Transverse colon (tissue), 4 donors: ENCODE measurements at regions not wholly inside any gene's neighbourhood (a gene's known extent, or its start where the extent isn't known, plus 50 kb on each side); places are given as distances from the start of the nearest gene placed in this dataset.

ENCODE experiments used
- DNase-seq: peaks from one replicate; pipeline ENCODE4 v3.0.0-alpha.2; 2019
- H3K27ac ChIP-seq, 4 donors: fragments of 200-600 bp; sonication (generic); 2 replicates each; pipeline ENCODE4 v1.5.1; 2016 to 2018; ENCODE audit warnings: inconsistent platforms in 4 of 4
- H3K27me3 ChIP-seq: fragments of 200-600 bp; sonication (generic); 2 replicates; pipeline ENCODE4 v1.5.1; 2017; ENCODE audit warnings: inconsistent platforms
- H3K36me3 ChIP-seq, 4 donors: fragments of 200-600 bp; sonication (generic); 2 replicates each; pipeline ENCODE4 v1.5.1; 2017 to 2019; ENCODE audit warnings: inconsistent platforms in 4 of 4
- H3K4me1 ChIP-seq, 4 donors: fragments of 200-600 bp; sonication (generic); 2 replicates each; pipeline ENCODE4 v1.5.1; 2017 to 2020; ENCODE audit warnings: inconsistent platforms in 4 of 4
- H3K4me3 ChIP-seq, 4 donors: fragments of 200-600 bp; sonication (generic); 1 replicate in 1 of 4; 2 replicates in 3 of 4; pipeline versions ENCODE4 v1.5.1 to v1.6.1; 2017 to 2019; ENCODE audit warnings: inconsistent platforms in 4 of 4
- H3K9me3 ChIP-seq, 2 donors: fragments of 200-600 bp; sonication (generic); 2 replicates each; pipeline ENCODE4 v1.5.1; 2017 to 2019; ENCODE audit warnings: inconsistent platforms in 2 of 2
- EP300 ChIP-seq: sonication (generic); formaldehyde crosslinking; IDR thresholded peaks from one replicate; pipeline ENCODE4 v1.6.1; 2017; ENCODE audit warnings: antibody characterized with exemption, low read depth
- POLR2A ChIP-seq: fragments of 450-650 bp; IDR thresholded peaks from one replicate; pipeline ENCODE4 v1.6.1; 2016; ENCODE audit warnings: antibody characterized with exemption, mild to moderate bottlenecking, moderate library complexity
- POLR2AphosphoS5 ChIP-seq, 3 donors: sonication (generic); formaldehyde crosslinking; IDR thresholded peaks; one replicate each; pipeline ENCODE4 v1.6.1; 2016; ENCODE audit warnings: antibody characterized with exemption in 3 of 3
- WGBS, 2 donors: methylation state at CpG; one replicate each; pipeline ENCODE4 v1.1.5; 2018; ENCODE audit warnings: low coverage in 1 of 2; 5-methylcytosine and 5-hydroxymethylcytosine counted together
- in situ Hi-C, 4 donors: fragments of 200-750 bp; cut with MboI; loops; one replicate each; pipeline versions ENCODE4 v1.15.0 to v1.15.1; 2017; ENCODE audit warnings: low sequenced_read_pairs in 3 of 4, low pct_ligation_motif_present in 1 of 4, low pct_unique_long_range_greater_than_20kb in 1 of 4
- intact Hi-C: fragments of 100-400 bp; cut with DNase I; formaldehyde crosslinking; loops from one replicate; pipeline ENCODE4 v1.15.1; 2023; ENCODE audit warnings: low total_unique reads
- TF ChIP-seq, protein P1 (sequence below), 5 experiments: fragments of 200-600 bp in 3 of 5; fragments of 450-650 bp in 2 of 5; sonication (generic) in 3 of 5; IDR thresholded peaks; 1 replicate in 2 of 5; 2 replicates in 3 of 5; pipeline ENCODE4 v1.5.1; 2016 to 2017; ENCODE audit warnings: antibody characterized with exemption in 5 of 5, inconsistent platforms in 3 of 5, mild to moderate bottlenecking in 2 of 5, moderate library complexity in 1 of 5

GRCh38 chr3:13197281-13197680, 124.1 kb upstream of the IQSEC1 start:
- TF ChIP-seq POLR2AphosphoS5 (IDR thresholded peaks at IDR 0.05) = no peak
- TF ChIP-seq, protein P1, sequence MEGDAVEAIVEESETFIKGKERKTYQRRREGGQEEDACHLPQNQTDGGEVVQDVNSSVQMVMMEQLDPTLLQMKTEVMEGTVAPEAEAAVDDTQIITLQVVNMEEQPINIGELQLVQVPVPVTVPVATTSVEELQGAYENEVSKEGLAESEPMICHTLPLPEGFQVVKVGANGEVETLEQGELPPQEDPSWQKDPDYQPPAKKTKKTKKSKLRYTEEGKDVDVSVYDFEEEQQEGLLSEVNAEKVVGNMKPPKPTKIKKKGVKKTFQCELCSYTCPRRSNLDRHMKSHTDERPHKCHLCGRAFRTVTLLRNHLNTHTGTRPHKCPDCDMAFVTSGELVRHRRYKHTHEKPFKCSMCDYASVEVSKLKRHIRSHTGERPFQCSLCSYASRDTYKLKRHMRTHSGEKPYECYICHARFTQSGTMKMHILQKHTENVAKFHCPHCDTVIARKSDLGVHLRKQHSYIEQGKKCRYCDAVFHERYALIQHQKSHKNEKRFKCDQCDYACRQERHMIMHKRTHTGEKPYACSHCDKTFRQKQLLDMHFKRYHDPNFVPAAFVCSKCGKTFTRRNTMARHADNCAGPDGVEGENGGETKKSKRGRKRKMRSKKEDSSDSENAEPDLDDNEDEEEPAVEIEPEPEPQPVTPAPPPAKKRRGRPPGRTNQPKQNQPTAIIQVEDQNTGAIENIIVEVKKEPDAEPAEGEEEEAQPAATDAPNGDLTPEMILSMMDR (IDR thresholded peaks at IDR 0.05) = no peak
- TF ChIP-seq POLR2A = no peak
- TF ChIP-seq EP300 = no peak
- WGBS, 2 donors = 82% methylated on average over 12 of the region's 12 CpGs; no CpG with 5 or more reads in 1 of the 2 donors
- peaks cover 12% of the 10 kb centered on the region for H3K27me3 ChIP-seq
- no peak overlapping the region for H3K4me3 ChIP-seq
- H3K36me3 ChIP-seq = no peaks in the 10 kb centered on the region
- no peak for DNase-seq
- H3K27ac ChIP-seq = no peak overlapping the region
- H3K4me1 ChIP-seq = no peaks in the 10 kb centered on the region
- in situ Hi-C loops (no loop called here), intact Hi-C loops (no loop called here)
- H3K9me3 ChIP-seq = no peaks in the 10 kb centered on the region

GRCh38 chr3:13195374-13195773, 122.1 kb upstream of the IQSEC1 start:
- Histone ChIP-seq H3K36me3 (no peaks in the 10 kb centered on the region), H3K4me3 (no peak overlapping the region), H3K9me3 (no peaks in the 10 kb centered on the region), H3K4me1 (no peaks in the 10 kb centered on the region), H3K27ac (no peak overlapping the region), H3K27me3 (peaks cover under 1% of the 10 kb centered on the region)
- 57 to 77% methylated on average over 4 to 6 of the region's 6 CpGs for WGBS, 2 donors
- in situ Hi-C loops (no loop called here), intact Hi-C loops (no loop called here)
- DNase-seq = no peak
- TF ChIP-seq, protein P1 (IDR thresholded peaks at IDR 0.05) = no peak
- no peak for TF ChIP-seq POLR2A
- no peak for TF ChIP-seq EP300
- TF ChIP-seq POLR2AphosphoS5 (IDR thresholded peaks at IDR 0.05) = no peak

DNA sequence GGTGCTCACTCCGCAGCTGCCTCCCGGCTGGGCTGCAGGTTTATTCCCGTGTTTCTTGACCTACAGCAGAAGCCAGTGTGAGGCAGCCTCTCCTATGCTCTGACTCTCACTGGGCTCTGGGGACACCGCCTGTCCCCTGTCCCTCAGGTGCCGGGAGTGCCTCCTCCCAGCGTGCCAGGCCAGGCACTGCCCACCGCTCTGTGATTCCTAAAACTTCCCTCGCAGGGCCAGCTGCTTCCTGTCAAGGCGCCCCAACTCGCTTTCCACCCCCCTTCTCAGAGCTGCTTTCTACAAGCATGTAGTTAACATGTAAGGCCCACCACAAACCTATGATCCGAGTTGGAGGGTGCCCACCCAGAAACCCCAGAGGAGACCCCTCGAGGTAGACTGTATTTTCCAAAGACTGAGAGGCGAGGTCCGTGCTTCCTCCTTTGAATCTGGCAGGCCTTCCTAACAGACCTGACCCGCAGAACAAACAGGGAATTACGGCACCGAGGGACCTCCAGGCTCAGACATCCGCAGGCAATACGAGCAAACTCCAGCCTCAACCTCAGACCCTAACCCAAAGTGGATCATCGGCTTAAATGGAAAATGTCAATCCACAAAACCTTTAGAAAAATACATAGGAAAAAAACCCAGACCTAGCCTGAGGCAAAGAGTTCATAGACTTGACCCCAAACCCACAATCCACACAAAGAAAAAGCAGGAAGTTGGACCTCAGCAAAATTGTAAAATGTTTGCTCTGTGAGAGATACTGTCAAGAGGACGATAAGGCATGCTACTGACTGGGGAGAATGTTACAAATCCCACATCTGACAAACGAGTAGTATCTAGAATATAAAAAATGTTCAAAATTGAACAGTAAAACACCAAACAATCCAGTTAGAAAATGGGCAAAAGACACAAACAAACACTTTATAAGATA, 121.3 kb upstream of the IQSEC1 start:
- Histone ChIP-seq H3K27me3 (no peaks in the 10 kb centered on the region), H3K4me1 (no peaks in the 10 kb centered on the region), H3K4me3 (no peak overlapping the region), H3K9me3 (no peaks in the 10 kb centered on the region), H3K36me3 (no peaks in the 10 kb centered on the region), H3K27ac (no peak overlapping the region)
- 25 to 61% methylated on average over 3 to 22 of the region's 22 CpGs for WGBS, 2 donors
- DNase-seq = no peak
- TF ChIP-seq POLR2A (no peak), POLR2AphosphoS5 (IDR thresholded peaks at IDR 0.05) (no peak), EP300 (no peak)
- TF ChIP-seq, protein P1 (IDR thresholded peaks at IDR 0.05) = no peak
- intact Hi-C loops (no loop called here), in situ Hi-C loops (no loop called here)

DNA sequence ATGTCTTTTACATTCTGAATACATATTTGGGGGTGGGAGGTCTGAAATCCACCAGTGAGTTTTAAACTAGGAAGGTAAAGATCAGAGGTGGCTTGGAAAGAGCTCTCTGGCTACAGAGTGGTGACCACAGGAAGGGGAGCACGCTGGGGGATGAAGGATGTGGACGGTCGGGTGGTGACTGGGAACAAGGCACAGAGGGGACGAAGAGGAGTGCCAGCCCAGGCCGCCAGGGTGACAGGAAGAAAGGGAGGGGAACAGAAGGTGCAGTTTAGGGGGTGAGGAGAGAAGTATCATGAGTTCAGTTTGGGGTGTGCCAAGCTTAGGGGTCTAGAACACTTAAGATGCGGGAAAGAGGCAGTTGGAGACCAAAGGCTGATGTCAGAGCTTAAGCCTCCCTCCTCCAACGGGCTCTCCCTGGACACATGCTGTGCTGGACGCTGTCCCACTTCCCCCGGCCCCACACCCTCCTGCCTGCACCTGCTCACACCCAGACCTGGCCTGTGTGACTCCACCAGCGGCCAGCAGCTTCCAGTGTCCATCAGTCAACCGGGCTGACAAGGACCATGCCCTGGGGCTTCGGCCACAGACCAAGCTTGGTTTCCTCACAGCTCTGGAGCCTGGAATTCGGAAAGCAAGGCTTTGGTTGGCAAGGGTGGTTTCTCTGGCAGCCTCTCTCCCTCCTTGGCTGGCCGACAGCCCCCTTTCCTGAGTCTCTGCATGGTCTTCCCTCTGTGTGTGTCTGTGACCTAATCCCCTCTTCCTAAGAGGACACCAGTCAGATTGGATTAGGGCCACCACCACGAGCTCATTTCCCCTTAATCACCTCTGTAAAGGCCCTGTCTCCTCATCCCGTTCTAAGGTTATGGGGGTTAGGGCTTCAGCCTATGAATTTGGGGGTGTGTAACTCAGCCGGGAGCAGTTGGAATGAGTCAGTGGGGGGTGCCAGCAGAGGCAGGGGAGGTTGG, 120.4 kb upstream of the IQSEC1 start:
- DNase-seq = no peak
- Histone ChIP-seq H3K4me1 (no peaks in the 10 kb centered on the region), H3K4me3 (no peak overlapping the region), H3K36me3 (no peaks in the 10 kb centered on the region), H3K27me3 (no peaks in the 10 kb centered on the region), H3K27ac (no peak overlapping the region), H3K9me3 (no peaks in the 10 kb centered on the region)
- WGBS, 2 donors = 62 to 81% methylated on average over 5 to 17 of the region's 17 CpGs
- in situ Hi-C loops (no loop called here), intact Hi-C loops (no loop called here)
- no peak for TF ChIP-seq EP300
- TF ChIP-seq POLR2A = no peak
- TF ChIP-seq, protein P1 (IDR thresholded peaks at IDR 0.05) = no peak
- TF ChIP-seq POLR2AphosphoS5 (IDR thresholded peaks at IDR 0.05) = no peak
